Effector memory CD8-positive, alpha-beta T cell (primary cell): ENCODE measurements at regions not wholly inside any gene's neighbourhood (a gene's known extent, or its start where the extent isn't known, plus 50 kb on each side); places are given as distances from the start of the nearest gene placed in this dataset.

Experiments
- ATAC-seq: fragments of 150-1000 bp; cut with Tn5 transposase; replicated peaks from 2 replicates; pipeline ENCODE4 v1.10.0; 2021; ENCODE audit warnings: mild to moderate bottlenecking, moderate library complexity
- DNase-seq, 3 experiments: peaks; one replicate each; pipeline ENCODE4 v3.0.0; 2021
- H3K27ac Mint-ChIP-seq, 2 donors: one replicate each; pipeline ENCODE4 v1.8.0; 2022; ENCODE audit warnings: mild to moderate bottlenecking in 2 of 2, mixed read lengths in 2 of 2, moderate library complexity in 2 of 2
- H3K27me3 Mint-ChIP-seq, 2 donors: one replicate each; pipeline ENCODE4 v1.8.0; 2022; ENCODE audit warnings: mixed read lengths in 2 of 2
- H3K36me3 Mint-ChIP-seq: one replicate; pipeline ENCODE4 v1.8.0; 2022; ENCODE audit warnings: mild to moderate bottlenecking, moderate library complexity, mixed read lengths; ENCODE audit not compliant: insufficient read depth
- H3K4me1 Mint-ChIP-seq, 2 donors: one replicate each; pipeline ENCODE4 v1.8.0; 2022; ENCODE audit warnings: low read depth in 2 of 2, mixed read lengths in 2 of 2
- H3K4me3 Mint-ChIP-seq, 2 donors: one replicate each; pipeline ENCODE4 v1.8.0; 2022; ENCODE audit warnings: mild to moderate bottlenecking in 2 of 2, mixed read lengths in 2 of 2, moderate library complexity in 2 of 2
- H3K9me3 Mint-ChIP-seq, 2 donors: one replicate each; pipeline ENCODE4 v1.8.0; 2022; ENCODE audit warnings: mixed read lengths in 2 of 2

DNA sequence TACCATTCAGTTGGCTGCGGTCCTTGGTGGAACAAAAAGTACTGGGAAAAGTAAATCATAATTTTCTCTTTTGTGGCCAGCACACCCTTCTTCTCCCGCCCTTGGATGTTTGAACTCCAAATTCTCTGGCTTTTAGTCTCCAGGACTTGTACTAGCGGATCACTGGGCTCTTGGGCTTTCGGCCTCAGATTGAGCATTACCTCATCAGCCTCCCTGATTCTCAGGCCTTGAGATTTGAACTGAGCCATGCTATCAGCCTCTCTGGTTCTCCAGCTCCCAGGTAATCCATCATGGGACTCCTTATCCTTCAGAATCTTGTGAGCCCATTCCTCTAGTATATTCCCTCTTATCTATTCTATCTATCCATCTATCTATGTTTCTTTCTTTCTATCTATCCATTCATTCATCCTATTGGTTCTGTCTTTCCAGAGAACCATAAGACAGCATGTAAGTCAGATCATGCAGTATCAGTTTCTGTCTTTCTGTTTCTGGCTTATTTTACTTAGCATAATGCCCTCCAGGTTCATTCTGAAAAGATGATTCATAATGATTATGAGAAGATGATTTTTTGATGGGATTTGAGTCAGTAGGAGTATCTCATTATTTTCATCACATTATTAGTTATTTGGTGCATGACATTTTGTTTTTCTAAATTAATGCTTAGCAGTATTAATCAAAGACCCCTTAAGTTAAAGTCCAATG, 814.9 kb downstream of the LRFN5 start:
- DNase-seq (no peak), ATAC-seq (no peak)
- Mint-ChIP-seq H3K27me3 (no peaks in the 10 kb centered on the region), H3K36me3 (no peaks in the 10 kb centered on the region), H3K4me3 (no peak overlapping the region), H3K27ac (no peak overlapping the region), H3K4me1 (no peaks in the 10 kb centered on the region), H3K9me3 (peaks cover 0 to 2% of the 10 kb centered on the region in 2 donors)

DNA sequence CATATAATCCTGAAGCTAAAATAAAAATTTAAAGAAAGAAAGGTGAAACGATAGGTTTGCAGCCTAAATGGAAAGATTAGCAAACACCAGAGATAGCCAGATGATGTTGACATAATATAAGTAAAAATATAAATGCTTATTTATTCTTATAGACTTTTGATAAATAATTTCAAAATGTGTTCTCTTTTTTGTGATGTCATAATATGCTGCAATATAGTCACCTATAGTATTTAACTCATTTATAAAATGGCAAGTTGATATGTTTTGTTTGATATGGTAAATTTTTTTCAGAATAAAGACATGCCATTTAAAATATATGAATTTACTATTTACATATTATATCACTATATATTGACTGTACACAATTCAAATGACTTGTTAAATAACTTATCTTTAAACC, 813.4 kb downstream of the LRFN5 start:
- DNase-seq (no peak), ATAC-seq (no peak)
- H3K9me3 Mint-ChIP-seq = peaks cover 0 to 2% of the 10 kb centered on the region in 2 donors
- no peak overlapping the region for H3K4me3 Mint-ChIP-seq
- H3K27ac Mint-ChIP-seq = no peak overlapping the region
- H3K27me3 Mint-ChIP-seq = no peaks in the 10 kb centered on the region
- no peaks in the 10 kb centered on the region for H3K4me1 Mint-ChIP-seq
- no peaks in the 10 kb centered on the region for H3K36me3 Mint-ChIP-seq

DNA sequence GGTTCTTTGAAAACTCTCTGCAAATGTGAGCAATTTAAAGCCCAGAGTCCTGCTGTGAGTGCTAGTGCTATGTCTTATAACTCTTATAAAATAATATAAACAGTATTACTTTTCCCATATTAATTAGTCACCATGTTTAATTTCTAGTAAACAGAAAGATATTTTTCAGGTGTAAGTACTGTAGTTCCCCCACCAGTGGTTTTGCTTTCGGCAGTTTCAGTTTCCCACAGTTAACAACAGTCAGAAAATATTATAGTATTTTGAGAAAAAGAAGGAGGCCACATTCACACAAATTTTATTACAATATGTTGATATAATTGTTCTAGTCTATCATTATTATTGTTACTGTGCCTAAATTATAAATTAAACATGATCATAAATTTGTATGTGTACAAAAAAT, 800.5 kb downstream of the LRFN5 start:
- DNase-seq (no peak), ATAC-seq (no peak)
- peaks cover 0 to 17% of the 10 kb centered on the region in 2 donors for H3K9me3 Mint-ChIP-seq
- H3K27me3 Mint-ChIP-seq = no peaks in the 10 kb centered on the region
- no peak overlapping the region for H3K4me3 Mint-ChIP-seq
- no peaks in the 10 kb centered on the region for H3K4me1 Mint-ChIP-seq
- no peaks in the 10 kb centered on the region for H3K36me3 Mint-ChIP-seq
- no peak overlapping the region for H3K27ac Mint-ChIP-seq

DNA sequence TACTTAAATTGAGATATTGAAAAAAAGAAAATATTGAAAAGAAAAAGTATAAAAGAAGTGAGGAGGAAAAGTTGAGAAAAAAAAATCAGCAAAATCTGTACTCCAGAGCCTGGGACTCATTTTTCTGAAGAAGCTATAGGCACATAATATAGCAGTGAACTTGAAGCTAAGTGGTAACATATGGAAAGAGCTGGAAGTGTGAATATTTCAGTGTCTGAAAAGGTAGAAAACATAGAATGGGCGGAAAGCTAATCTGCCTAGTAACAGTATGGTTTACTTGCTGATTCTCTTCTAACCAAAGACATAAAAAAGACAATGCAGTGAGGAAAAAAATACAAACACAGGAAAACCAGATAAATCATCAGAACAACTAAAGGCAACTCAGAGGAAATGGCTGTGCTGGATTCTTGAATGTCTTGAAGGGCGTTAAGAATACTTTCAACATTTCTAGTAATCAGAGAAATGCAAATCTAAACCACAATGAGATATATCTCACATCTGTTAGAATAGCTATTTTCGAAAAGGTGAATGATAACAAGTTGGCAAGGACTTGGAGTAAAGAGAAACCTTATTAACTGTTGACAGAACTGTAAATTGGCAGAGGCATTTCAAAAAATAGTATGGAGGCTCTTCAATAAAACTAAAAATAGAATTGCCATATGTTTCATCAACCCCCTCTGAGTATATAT, 784.6 kb downstream of the LRFN5 start:
- DNase-seq = no peak
- Mint-ChIP-seq H3K9me3 (peaks cover 0 to 10% of the 10 kb centered on the region in 2 donors), H3K4me1 (no peaks in the 10 kb centered on the region), H3K27me3 (no peaks in the 10 kb centered on the region), H3K27ac (no peak overlapping the region), H3K36me3 (no peaks in the 10 kb centered on the region), H3K4me3 (no peak overlapping the region)
- ATAC-seq = no peak

DNA sequence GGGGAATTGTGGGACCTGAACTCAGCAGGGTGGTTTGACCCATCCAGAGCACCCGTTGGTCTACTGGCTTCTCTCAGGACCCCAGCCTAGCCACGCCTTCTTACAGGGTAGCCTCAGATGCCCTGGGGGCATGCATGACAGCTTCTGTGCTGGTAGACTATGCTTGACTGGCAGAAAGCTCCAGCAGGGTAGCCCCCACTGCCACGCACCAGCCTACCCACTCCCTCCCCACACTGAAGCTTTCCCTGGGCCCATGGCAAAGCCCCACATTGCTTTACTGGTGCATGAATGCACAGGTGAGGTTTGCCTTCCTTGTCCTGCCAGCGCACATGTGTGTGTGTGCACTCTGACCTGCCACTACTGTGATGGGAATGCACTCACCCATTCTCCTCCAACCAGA, 772.2 kb downstream of the LRFN5 start:
- Mint-ChIP-seq H3K27ac (no peak overlapping the region), H3K27me3 (no peaks in the 10 kb centered on the region), H3K9me3 (peaks cover 5 to 13% of the 10 kb centered on the region in 2 donors), H3K36me3 (no peaks in the 10 kb centered on the region), H3K4me3 (no peak overlapping the region), H3K4me1 (no peaks in the 10 kb centered on the region)
- no peak for ATAC-seq
- no peak for DNase-seq

DNA sequence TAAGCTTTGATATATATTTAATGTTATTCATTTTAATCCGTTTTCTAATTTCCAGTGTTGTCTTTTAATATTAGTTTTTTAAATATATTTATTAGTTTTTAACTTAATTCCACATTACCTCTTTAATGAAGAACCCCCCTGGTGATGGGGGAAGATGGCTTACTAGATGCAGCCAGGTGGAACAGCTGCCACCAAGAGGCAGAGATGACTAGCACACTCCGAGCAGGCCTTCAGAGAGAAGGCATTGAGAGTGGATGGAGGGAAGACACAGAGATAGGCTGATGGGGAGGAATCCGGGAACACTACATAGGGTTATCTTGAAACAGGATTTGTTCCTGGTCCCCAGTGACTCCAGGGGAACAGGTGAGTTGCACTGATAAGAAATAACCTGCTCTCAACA, 771.6 kb downstream of the LRFN5 start:
- Mint-ChIP-seq H3K4me3 (no peak overlapping the region), H3K27ac (no peak overlapping the region), H3K27me3 (no peaks in the 10 kb centered on the region), H3K9me3 (peaks cover 7 to 13% of the 10 kb centered on the region in 2 donors), H3K4me1 (no peaks in the 10 kb centered on the region), H3K36me3 (no peaks in the 10 kb centered on the region)
- DNase-seq = no peak
- no peak for ATAC-seq

DNA sequence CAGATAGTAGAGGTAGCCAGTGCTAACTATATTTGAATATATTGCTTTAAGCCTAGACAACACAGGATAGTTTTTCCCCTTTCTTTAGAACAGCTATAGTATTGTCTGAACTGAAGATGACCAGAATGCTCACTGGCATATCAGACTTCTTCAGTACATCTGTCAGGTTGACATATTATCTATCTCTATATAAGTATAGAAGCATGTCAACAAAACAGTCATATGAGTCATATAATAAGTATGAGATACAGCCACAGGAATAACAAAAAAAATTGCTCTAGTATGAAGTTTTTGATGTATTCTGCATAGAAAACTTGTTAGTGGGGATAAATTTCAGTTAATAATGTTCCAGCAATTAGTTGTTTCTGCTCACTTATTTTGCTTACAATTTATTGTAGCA, 767.7 kb downstream of the LRFN5 start:
- Mint-ChIP-seq H3K36me3 (no peaks in the 10 kb centered on the region), H3K9me3 (peaks cover 8 to 11% of the 10 kb centered on the region in 2 donors), H3K4me1 (no peaks in the 10 kb centered on the region), H3K27me3 (no peaks in the 10 kb centered on the region), H3K4me3 (no peak overlapping the region), H3K27ac (no peak overlapping the region)
- no peak for ATAC-seq
- no peak for DNase-seq

DNA sequence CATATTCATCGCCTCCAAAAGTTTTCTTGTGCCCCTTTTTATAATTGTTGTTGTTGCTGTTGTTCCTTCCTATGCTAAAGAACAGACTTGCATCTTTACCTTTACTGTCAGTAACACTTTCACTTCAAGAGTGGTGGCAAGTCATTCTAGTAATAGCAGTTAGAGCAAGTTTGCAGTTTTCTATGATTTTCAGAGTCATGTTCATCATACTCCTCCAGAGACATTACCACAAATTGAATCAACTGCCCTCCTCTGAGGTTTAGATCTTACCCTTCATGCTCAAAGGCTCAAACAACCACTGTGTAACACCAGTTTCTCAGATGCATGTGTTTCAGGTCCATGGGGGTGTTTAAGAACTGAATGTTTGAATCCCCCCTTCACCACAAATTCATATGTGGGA, 763.4 kb downstream of the LRFN5 start:
- no peaks in the 10 kb centered on the region for H3K36me3 Mint-ChIP-seq
- ATAC-seq (no peak), DNase-seq (no peak)
- no peaks in the 10 kb centered on the region for H3K27me3 Mint-ChIP-seq
- no peaks in the 10 kb centered on the region for H3K4me1 Mint-ChIP-seq
- H3K4me3 Mint-ChIP-seq = no peak overlapping the region
- H3K9me3 Mint-ChIP-seq = peaks cover 0 to 4% of the 10 kb centered on the region in 2 donors
- H3K27ac Mint-ChIP-seq = no peak overlapping the region

DNA sequence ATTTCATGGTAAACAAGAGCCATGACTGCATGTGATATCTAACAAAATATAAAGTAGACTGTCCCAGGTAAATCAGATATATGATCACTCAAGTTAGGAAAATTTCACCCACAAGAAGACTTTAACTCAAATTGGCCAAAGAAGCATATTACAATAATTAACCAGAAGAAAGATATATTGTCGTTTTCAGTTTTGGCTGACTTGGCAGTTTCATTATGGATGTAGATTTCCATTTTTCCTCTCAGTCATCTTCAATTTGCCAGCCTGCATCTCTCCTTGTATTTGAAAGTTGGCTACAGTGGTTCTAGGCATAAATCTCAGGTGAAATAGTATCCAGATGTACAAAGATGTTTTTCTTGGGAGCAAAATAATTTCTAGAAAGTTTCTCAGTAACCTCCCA, 761.6 kb downstream of the LRFN5 start:
- H3K9me3 Mint-ChIP-seq = peaks cover 0 to 3% of the 10 kb centered on the region in 2 donors
- H3K4me3 Mint-ChIP-seq = no peak overlapping the region
- no peaks in the 10 kb centered on the region for H3K27me3 Mint-ChIP-seq
- ATAC-seq (no peak), DNase-seq (no peak)
- no peaks in the 10 kb centered on the region for H3K36me3 Mint-ChIP-seq
- no peaks in the 10 kb centered on the region for H3K4me1 Mint-ChIP-seq
- no peak overlapping the region for H3K27ac Mint-ChIP-seq

DNA sequence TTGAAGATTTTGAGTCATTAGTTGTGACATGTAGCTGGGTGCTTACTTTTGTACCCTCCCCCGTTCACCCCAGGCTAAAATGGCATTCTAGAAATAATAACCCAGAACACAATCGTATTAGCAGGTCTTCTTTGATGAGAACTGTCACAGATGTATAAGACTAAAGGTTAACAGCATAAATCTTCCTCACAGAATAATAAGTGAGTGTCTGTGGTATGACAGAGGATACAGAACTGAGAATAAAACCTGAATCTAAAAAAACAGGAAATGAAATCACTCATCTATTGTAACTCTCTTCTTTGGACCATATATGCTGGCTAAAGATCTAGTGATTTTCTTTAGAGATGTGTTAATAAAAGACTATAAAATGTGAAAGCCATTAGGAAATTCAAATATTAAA, 746.6 kb downstream of the LRFN5 start:
- Mint-ChIP-seq H3K4me1 (no peaks in the 10 kb centered on the region), H3K27me3 (no peaks in the 10 kb centered on the region), H3K4me3 (no peak overlapping the region), H3K27ac (no peak overlapping the region), H3K36me3 (no peaks in the 10 kb centered on the region), H3K9me3 (peaks cover 0 to 11% of the 10 kb centered on the region in 2 donors)
- ATAC-seq = no peak
- no peak for DNase-seq

DNA sequence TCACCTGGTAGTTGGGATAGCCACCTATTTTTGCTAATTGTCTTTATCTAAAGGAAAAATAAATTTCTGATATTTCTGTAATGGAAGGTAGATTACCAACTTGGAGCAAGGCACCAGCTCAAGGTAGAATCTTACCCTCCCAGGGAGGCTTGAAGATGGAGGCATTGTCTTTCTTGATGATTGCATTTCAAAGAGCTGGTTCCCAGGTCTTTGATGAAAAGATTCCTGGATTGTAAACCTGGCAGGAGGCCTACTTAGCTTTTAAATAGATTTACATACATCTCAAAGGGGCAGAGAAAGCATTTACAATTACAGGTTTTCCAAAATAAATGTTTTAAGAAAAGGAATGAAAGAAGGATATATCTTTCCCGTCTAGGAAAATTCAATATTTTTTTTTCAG, 729.2 kb downstream of the LRFN5 start:
- H3K27me3 Mint-ChIP-seq = no peaks in the 10 kb centered on the region
- peaks cover 0 to 3% of the 10 kb centered on the region in 2 donors for H3K9me3 Mint-ChIP-seq
- no peaks in the 10 kb centered on the region for H3K36me3 Mint-ChIP-seq
- no peak overlapping the region for H3K4me3 Mint-ChIP-seq
- DNase-seq (no peak), ATAC-seq (no peak)
- no peak overlapping the region for H3K27ac Mint-ChIP-seq
- no peaks in the 10 kb centered on the region for H3K4me1 Mint-ChIP-seq

DNA sequence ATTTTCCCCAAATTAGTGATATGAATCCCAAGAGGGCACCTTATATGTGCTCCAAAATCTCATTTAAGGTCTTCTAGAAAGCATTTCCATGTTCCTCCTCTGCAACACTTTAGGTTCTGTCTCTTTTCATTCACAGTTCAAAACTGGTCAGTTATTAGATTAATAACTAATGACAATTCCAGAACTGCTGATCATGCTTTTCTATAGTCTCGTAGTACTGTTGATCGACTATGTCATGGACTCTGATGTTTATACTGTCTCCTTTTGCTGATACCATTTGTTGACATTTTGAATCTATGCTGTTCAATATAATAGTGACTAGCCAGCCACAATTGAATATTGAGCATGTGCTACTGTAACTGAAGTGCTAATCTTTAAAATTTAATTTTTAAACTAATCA, 728.3 kb downstream of the LRFN5 start:
- Mint-ChIP-seq H3K36me3 (no peaks in the 10 kb centered on the region), H3K4me1 (no peaks in the 10 kb centered on the region), H3K27ac (no peak overlapping the region), H3K9me3 (peaks cover 0 to 2% of the 10 kb centered on the region in 2 donors), H3K27me3 (no peaks in the 10 kb centered on the region), H3K4me3 (no peak overlapping the region)
- DNase-seq = no peak
- no peak for ATAC-seq

DNA sequence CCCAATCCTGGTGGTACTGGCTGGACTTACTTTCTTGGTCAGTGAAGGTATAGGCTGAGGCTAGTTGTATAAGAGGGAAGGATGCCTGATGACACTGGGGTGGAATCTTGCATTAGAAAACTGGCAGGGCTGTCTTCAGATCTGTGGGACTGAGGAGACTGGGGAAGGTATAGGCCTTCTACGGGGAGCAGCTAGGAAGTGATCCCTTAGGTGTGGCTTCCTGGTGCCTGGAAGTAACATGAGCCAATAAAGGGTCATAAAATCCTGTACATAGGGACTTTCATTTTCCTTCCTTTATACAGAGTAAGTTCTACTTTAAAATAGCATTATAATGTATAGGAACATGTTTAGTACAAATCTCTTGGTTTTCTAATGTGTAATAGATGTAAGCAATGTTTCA, 716.8 kb downstream of the LRFN5 start:
- Mint-ChIP-seq H3K9me3 (peaks cover 10 to 11% of the 10 kb centered on the region in 2 donors), H3K27ac (no peak overlapping the region), H3K27me3 (no peaks in the 10 kb centered on the region), H3K4me3 (no peak overlapping the region), H3K4me1 (no peaks in the 10 kb centered on the region), H3K36me3 (no peaks in the 10 kb centered on the region)
- ATAC-seq (no peak), DNase-seq (no peak)

DNA sequence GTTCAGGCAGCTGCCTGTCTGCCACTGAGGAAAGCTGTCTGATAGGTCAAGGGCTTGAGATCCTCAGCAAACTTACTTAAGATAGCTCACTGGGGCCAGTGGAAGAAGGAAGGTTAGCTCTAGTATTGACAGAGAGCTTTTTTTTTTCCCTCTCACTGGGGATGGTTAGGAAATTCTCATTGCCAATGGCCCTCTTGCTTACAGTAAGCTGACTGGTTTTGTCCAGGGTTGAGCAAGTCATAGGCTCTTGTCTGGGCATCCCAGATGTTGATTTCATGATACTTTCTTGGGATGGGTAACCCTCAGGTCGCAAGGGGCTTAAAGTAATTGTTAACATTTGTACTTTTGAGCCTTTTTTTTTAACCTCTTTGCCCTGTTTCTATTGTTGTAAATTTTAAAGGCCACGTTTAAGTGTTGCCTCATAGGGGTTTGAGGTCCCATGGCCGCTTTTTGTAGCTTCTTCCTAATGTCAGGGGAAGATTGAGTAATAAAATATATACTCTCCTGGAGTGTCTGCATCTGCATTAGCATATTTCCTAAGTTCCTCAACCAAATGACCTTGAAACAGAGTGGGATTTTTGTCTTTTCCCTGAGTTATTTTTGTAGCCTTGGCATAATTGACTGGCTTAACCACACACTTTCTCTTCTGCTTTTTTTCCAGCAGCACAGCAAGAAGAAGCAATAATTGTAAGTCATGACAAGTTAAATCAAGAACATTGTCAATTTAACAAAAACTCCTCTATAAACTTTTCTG, 716.0 kb downstream of the LRFN5 start:
- Mint-ChIP-seq H3K4me3 (no peak overlapping the region), H3K4me1 (no peaks in the 10 kb centered on the region), H3K27me3 (no peaks in the 10 kb centered on the region), H3K9me3 (peaks cover 2 to 14% of the 10 kb centered on the region in 2 donors), H3K36me3 (no peaks in the 10 kb centered on the region), H3K27ac (no peak overlapping the region)
- ATAC-seq = no peak
- DNase-seq = no peak
